Activated CD4-positive, alpha-beta T cell treated with anti-CD3 and anti-CD28 coated beads, Interleukin-2, amount 50 U/mL, for 4 hours (primary cell): ENCODE measurements at regions not wholly inside any gene's neighbourhood (a gene's known extent, or its start where the extent isn't known, plus 50 kb on each side); places are given as distances from the start of the nearest gene placed in this dataset.

Experiments used
- DNase-seq, 2 experiments: peaks; one replicate each; pipeline ENCODE4 v3.0.0-alpha.2; 2020

GRCh38 chr2:123080331-123080730 is 944.8 kb upstream of the CNTNAP5 start:
- DNase-seq, result no peak

- no peak for DNase-seq
Measured at GRCh38 chr2:123085484-123085883, 939.6 kb upstream of the CNTNAP5 start.

GRCh38 chr2:123086613-123087385 is 938.3 kb upstream of the CNTNAP5 start:
- no peak for DNase-seq

- no peak for DNase-seq
Measured at GRCh38 chr2:123091471-123091870, 933.6 kb upstream of the CNTNAP5 start.

GRCh38 chr2:123093199-123093598 is 931.9 kb upstream of the CNTNAP5 start:
- DNase-seq, result no peak

GRCh38 chr2:123095219-123095835 is 929.8 kb upstream of the CNTNAP5 start:
- no peak for DNase-seq

GRCh38 chr2:123098619-123099018 is 926.5 kb upstream of the CNTNAP5 start:
- DNase-seq, result no peak

- no peak for DNase-seq
Measured at GRCh38 chr2:123101434-123101833, 923.7 kb upstream of the CNTNAP5 start.

- DNase-seq, result no peak
Measured at GRCh38 chr2:123103902-123104301, 921.2 kb upstream of the CNTNAP5 start.

GRCh38 chr2:123116595-123116994 is 908.5 kb upstream of the CNTNAP5 start:
- DNase-seq, result no peak

- no peak for DNase-seq
Measured at GRCh38 chr2:123127236-123127635, 897.9 kb upstream of the CNTNAP5 start.

GRCh38 chr2:123128951-123129350 is 896.1 kb upstream of the CNTNAP5 start:
- no peak for DNase-seq

GRCh38 chr2:123136419-123136818 is 888.7 kb upstream of the CNTNAP5 start:
- DNase-seq, result no peak

GRCh38 chr2:123144082-123144481 is 881.0 kb upstream of the CNTNAP5 start:
- no peak for DNase-seq

- DNase-seq, result no peak
Measured at GRCh38 chr2:123153041-123153440, 872.0 kb upstream of the CNTNAP5 start.

GRCh38 chr2:123154195-123154594 is 870.9 kb upstream of the CNTNAP5 start:
- DNase-seq, result no peak

GRCh38 chr2:123157016-123157415 is 868.1 kb upstream of the CNTNAP5 start:
- DNase-seq, result no peak

- no peak for DNase-seq
Measured at GRCh38 chr2:123162400-123163016, 862.6 kb upstream of the CNTNAP5 start.

GRCh38 chr2:123163398-123163797 is 861.7 kb upstream of the CNTNAP5 start:
- no peak for DNase-seq

GRCh38 chr2:123164216-123164615 is 860.9 kb upstream of the CNTNAP5 start:
- no peak for DNase-seq

GRCh38 chr2:123165616-123166015 is 859.5 kb upstream of the CNTNAP5 start:
- DNase-seq, result no peak

GRCh38 chr2:123179526-123179925 is 845.6 kb upstream of the CNTNAP5 start:
- no peak for DNase-seq

- no peak for DNase-seq
Measured at GRCh38 chr2:123195957-123196356, 829.1 kb upstream of the CNTNAP5 start.

- no peak for DNase-seq
Measured at GRCh38 chr2:123200035-123200434, 825.1 kb upstream of the CNTNAP5 start.
